ENCODE measurements at regions not wholly inside any gene's neighbourhood (a gene's known extent, or its start where the extent isn't known, plus 50 kb on each side); places are given as distances from the start of the nearest gene placed in this dataset.

GRCh38 chr1:245001252-245001651 is 136.9 kb upstream of the HNRNPU start:
- Histone ChIP-seq H3K9me3 (replicated peaks; ENCODE audit: control insufficient read depth, insufficient read depth, low read length) (no peaks in the 10 kb centered on the region), H2AFZ (ENCODE audit: control insufficient read depth, low read depth, low read length) (no peak overlapping the region), H3K9ac (ENCODE audit: control insufficient read depth, insufficient read depth, low read length) (no peak overlapping the region), H3K4me1 (ENCODE audit: control insufficient read depth, insufficient read depth, low read length) (no peaks in the 10 kb centered on the region), H3K27me3 (replicated peaks in 1 of 2; ENCODE audit: control insufficient read depth in 2 of 2, insufficient read depth in 2 of 2, low read length in 1 of 2) (no peaks in the 10 kb centered on the region), H3K36me3 (ENCODE audit: control insufficient read depth in 2 of 2, insufficient read depth in 2 of 2, low read length in 1 of 2) (no peaks in the 10 kb centered on the region), H3K27ac (ENCODE audit: control insufficient read depth, insufficient read depth) (no peak overlapping the region), H4K20me1 (ENCODE audit: control insufficient read depth, insufficient read depth) (no peaks in the 10 kb centered on the region), H3K4me3 (no peak overlapping the region), H3K4me2 (ENCODE audit: control insufficient read depth, insufficient read depth) (no peak overlapping the region), H3K79me2 (ENCODE audit: control insufficient read depth, insufficient read depth, low read length) (no peaks in the 10 kb centered on the region)
- BruUV-seq (replicated peaks), result no TSS peak
- TF ChIP-seq NRF1 (conservative IDR thresholded peaks at IDR 0.05; ENCODE audit: low read depth, low read length) (no peak), TBL1XR1 (IDR thresholded peaks at IDR 0.05; ENCODE audit: low read depth, low read length) (no peak), SMAD1 (IDR thresholded peaks at IDR 0.05; ENCODE audit: low read depth, partially characterized antibody) (no peak), BRCA1 (IDR thresholded peaks at IDR 0.05; ENCODE audit: low read depth, low read length) (no peak), CHD4 (IDR thresholded peaks at IDR 0.05) (no peak), NR2C2 (IDR thresholded peaks at IDR 0.05; ENCODE audit: borderline replicate concordance, control insufficient read depth, insufficient read length, low read depth) (no peak), MYB (IDR thresholded peaks at IDR 0.05; ENCODE audit: borderline replicate concordance, low read depth, low read length) (no peak)
- TF ChIP-seq, protein P1, sequence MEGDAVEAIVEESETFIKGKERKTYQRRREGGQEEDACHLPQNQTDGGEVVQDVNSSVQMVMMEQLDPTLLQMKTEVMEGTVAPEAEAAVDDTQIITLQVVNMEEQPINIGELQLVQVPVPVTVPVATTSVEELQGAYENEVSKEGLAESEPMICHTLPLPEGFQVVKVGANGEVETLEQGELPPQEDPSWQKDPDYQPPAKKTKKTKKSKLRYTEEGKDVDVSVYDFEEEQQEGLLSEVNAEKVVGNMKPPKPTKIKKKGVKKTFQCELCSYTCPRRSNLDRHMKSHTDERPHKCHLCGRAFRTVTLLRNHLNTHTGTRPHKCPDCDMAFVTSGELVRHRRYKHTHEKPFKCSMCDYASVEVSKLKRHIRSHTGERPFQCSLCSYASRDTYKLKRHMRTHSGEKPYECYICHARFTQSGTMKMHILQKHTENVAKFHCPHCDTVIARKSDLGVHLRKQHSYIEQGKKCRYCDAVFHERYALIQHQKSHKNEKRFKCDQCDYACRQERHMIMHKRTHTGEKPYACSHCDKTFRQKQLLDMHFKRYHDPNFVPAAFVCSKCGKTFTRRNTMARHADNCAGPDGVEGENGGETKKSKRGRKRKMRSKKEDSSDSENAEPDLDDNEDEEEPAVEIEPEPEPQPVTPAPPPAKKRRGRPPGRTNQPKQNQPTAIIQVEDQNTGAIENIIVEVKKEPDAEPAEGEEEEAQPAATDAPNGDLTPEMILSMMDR (IDR thresholded peaks at IDR 0.05 in 2 of 3, conservative IDR thresholded peaks at IDR 0.05 in 1 of 3; ENCODE audit: control insufficient read depth in 2 of 3, extremely low read depth in 1 of 3, insufficient read depth in 1 of 3, low read depth in 3 of 3, low read length in 3 of 3), result no peak
- ChIA-PET CTCF (no interaction called here), RAD21 (ENCODE audit: unreplicated experiment) (interaction anchor here (2.4 kb wide), 1 partner anchor 41 kb away, joined by 8 read pairs; no protein-coding TSS in a partner anchor), SMC1A (ENCODE audit: uncharacterized antibody, unreplicated experiment) (interaction anchor here (0.5 to 1.2 kb wide), 2 partner anchors 41 to 804 kb away, joined by 4 to 5 read pairs; no protein-coding TSS in a partner anchor), POLR2A (no interaction called here)
- ATAC-seq, result no peak; the same call in 2 of the 3 replicates
- no peak for FAIRE-seq
- WGBS (ENCODE audit: insufficient coverage, insufficient replicate concordance, low lambda C conversion rate, missing lambda C conversion rate), result 53% methylated on average over 1 of the region's 1 CpG
- DNase-seq (ENCODE audit: low read depth, low spot score), result no peak
- intact Hi-C loops (cut with micrococcal nuclease; ENCODE audit: unreplicated experiment) (no loop called here), in situ Hi-C loops (cut with MboI) (no loop called here)
